GM12873 (cell line): ENCODE measurements at regions not wholly inside any gene's neighbourhood (a gene's known extent, or its start where the extent isn't known, plus 50 kb on each side); places are given as distances from the start of the nearest gene placed in this dataset.

Experiments used
- CTCF ChIP-seq: IDR thresholded peaks from 2 replicates; pipeline ENCODE4 v1.5.1; 2012; ENCODE audit warnings: low read depth, mild to moderate bottlenecking, moderate library complexity, low read length, control low read depth; ENCODE audit not compliant: insufficient read depth; ENCODE audit errors: missing control alignments

- no peak for TF ChIP-seq CTCF
Observed at GRCh38 chr12:17954788-17955187, 135.2 kb downstream of the RERGL start.

GRCh38 chr12:17950898-17951297 lies 139.1 kb downstream of the RERGL start:
- no peak for TF ChIP-seq CTCF

- TF ChIP-seq CTCF = no peak
Observed at GRCh38 chr12:17949558-17950141, 140.3 kb downstream of the RERGL start.

DNA sequence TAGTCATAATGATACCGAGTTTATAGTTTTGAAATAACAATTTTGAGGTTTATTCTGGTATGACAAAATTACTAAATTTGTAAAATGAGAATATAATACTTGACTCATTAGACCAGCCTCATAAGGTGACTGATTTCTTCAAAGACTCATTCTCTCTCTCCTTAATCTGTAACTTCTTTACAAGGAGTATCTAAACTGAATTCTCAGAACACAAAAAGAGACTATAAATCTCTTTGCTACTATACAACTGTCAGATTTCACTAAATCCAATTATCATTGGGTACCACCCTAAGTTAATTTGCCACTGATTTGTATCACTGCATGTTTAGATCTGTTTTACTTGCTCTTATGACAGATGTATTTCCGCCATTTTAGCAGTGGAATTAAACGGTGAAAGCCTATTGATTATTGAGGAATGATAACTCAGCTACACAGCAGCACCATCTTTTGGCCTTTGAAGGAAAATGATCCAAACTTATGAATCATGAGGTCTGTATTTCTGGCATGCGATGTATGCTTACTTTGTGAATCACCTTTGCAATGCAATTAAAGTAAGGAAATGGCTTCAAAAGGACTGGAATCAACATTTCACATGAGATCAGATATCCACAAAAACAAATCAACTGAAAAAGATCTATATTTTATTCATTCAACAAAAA lies 161.2 kb downstream of the RERGL start:
- TF ChIP-seq CTCF = no peak

GRCh38 chr12:17918013-17918412 lies 172.0 kb downstream of the RERGL start:
- TF ChIP-seq CTCF = no peak

DNA sequence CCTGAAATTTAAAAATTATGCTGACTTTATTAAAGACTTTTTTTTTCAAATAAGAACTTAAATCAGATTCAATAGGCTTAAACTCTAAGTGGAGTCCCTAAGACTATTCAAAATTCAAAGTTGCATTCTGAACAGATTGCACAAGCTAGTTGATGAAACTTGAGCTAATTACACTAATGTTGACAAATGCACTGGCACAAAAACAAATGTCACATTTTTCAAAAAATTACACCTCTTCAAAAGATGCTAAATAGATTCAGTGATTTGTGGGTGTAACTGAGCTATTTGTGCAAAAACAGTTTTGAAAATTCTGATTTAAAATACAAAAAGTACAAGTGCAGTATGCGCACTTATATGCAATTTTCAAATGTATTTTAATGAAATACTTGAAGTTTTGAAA lies 205.4 kb downstream of the RERGL start:
- no peak for TF ChIP-seq CTCF

- TF ChIP-seq CTCF = no peak
Observed at GRCh38 chr12:17878714-17879113, 211.3 kb downstream of the RERGL start.
